HG03280 (cell line): ENCODE measurements at regions not wholly inside any gene's neighbourhood (a gene's known extent, or its start where the extent isn't known, plus 50 kb on each side); places are given as distances from the start of the nearest gene placed in this dataset.

Experiments used
- ATAC-seq: cut with Tn5 transposase; IDR thresholded peaks from one replicate; pipeline ENCODE4 v1.9.1; 2021; ENCODE audit warnings: mild to moderate bottlenecking, moderate library complexity; ENCODE audit not compliant: unreplicated experiment

GRCh38 chr3:99458013-99458412 lies 180.4 kb upstream of the COL8A1 start:
- no peak for ATAC-seq

DNA sequence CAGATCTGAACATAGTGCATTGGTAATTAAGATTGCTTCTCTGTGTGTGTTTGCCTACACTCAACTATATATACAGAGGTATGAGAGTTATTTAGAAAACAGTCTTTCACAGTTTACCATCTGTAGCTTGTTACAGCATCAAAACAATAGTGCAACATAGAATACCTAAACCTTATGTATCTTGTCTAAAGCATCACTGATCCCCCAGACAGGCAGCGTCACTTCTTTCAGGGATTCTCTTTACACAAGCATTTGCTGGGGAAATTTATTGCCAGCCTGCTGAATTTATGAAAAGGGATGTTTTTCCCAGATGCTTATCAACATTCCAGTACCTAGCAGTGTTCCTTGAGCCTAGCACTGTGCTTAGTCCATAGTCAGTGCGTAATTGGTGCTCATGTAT lies 195.8 kb upstream of the COL8A1 start:
- no peak for ATAC-seq

DNA sequence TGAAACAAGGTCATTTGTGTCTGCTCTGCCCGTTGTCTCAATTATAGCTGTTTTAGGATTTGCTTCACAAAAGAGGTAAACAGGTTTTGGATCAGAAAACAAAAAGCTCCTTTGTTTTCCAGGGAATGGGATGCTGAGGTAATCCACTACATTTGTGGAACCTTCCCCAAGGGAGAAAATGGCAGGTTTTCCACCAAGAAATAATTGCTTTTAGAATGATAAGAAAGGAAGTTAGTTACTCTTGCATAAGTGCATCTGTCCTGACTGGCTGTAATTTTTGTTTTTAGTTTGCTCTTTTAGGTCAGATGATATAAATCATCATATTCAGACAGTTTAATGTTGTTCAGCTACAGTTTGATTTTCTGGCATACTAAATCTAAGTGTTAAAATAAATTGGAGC lies 198.5 kb upstream of the COL8A1 start:
- no peak for ATAC-seq

GRCh38 chr3:99434190-99434589 lies 204.2 kb upstream of the COL8A1 start:
- ATAC-seq, result no peak

DNA sequence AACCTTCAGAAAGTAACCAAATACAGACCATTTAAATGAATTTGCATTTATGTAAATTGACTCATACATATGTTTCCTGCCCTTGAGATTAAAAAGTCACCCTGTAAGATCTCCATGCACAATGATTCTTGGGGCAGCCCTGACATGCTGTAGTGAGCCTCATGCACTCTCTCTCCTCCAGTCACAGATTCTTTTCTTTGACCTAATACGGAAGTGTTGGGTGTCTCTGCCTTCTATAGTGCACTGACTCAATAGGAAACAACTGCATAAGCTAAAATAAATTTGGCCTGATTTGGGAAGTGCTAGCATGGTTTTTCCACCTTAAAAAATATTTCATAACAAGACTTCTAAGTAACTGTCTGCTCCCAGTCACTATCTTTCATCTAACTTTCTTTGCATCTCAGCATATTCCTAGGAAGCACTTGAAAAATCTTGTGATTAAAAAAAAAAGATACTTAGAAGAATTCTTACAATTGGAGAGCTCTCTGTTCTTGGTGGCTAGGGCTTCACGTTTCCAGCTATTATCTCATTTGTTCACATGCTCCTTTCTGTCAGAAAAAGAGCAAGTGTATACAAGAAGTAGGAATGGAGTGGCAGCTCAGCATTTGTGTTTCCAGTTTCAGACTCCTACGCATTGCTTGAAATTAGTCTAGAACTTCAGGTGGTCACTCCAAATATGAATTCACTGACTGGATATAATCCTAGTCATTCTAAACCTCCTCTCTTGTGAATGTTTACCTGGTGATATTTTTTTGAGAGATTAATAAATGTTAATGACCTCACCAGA lies 207.9 kb upstream of the COL8A1 start:
- peak; percentile 70 for ATAC-seq

DNA sequence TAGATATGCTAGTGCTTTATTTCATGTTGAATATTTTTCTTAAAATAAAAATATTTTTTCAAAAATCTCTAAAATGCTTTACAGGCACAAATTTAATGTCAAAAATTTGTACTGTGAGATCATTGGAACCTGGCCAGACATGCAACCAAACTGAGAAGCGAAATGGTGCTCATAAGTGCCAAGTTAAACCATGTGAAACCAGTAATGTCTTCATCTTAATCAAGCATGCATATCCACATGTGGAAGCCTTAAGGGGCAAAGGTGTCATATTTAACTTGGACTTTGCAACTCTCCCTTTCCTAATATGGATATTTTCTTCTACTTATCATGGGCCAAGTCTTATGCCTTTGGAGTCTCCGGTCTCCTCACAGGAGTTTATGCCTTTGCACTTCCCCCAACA lies 208.9 kb upstream of the COL8A1 start:
- no peak for ATAC-seq

GRCh38 chr3:99425930-99426329 lies 212.5 kb upstream of the COL8A1 start:
- no peak for ATAC-seq

DNA sequence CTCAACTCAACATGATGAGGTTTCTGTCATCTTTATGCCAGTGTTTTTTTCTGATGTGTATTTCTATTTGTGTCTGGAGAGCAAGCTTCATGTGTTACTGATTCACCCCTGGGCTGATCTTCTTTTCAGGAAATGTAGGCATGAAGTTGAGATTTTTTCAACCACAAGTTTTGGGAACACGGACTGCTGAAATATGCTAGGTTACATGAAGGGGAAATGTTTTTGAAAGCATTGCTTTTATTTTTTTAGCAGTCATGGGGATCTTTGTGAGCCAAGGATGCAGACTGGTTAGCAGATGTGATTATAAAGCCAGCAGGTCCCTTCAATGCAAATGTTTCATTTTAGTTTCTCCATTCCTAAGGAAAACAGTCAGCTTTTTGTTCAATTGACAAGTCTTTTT lies 219.3 kb upstream of the COL8A1 start:
- ATAC-seq, result peak; percentile 1

DNA sequence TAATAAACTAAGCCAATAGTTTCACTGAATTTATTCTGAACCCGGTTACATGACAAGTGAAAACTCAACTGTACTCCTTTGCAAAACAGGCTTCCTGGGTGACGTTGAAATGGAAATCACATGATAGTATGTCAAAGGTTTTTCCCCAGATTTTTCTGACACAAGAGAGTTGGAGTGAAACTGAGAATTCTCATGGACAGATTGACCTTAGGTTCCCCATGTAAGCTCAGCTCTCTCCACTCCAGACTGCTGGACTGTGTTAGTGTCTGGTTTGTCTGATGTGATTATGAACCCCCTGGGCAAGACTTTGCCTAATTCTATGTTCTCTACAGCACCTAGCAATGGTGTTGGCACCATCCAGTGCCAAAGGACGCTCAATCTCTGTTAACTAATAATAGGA lies 219.7 kb upstream of the COL8A1 start:
- ATAC-seq, result peak; percentile 67

DNA sequence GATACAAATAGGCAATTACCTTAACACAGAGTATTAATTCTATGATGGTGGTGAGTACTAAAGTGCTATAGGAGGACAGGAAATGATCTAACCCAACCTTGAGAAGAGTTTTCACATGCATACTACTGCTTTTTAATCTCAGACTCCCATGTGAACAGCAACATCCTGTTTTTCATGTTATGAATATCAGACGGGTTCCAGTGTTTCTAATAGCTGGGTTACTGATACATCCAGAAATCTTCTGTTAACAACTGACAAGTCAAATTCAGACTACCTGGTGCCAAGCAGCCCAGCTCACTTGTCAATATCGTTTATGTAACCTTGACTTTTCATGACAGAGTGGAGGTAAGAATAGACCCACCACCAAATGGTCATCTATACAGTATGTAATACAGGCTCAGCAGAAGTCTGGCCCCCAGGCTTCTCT lies 220.2 kb upstream of the COL8A1 start:
- ATAC-seq, result peak; percentile 69

DNA sequence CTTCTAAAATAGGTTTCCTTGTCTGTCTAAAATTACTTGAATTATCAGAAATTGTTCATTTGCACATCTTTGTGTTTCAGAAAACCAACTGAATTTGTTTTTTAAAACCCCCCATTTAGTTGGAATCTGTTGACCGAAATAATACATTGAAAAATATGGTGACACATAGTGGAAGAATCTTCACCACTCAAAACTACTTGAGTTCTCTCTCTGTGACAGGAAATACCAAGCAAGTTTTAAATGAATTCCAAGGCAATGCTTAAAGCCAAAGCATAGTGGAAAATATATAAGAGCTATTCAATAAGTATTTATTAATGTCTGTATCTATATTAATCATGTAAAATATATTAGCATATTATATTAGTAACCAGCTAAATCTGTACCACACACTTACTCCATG lies 224.9 kb upstream of the COL8A1 start:
- no peak for ATAC-seq

DNA sequence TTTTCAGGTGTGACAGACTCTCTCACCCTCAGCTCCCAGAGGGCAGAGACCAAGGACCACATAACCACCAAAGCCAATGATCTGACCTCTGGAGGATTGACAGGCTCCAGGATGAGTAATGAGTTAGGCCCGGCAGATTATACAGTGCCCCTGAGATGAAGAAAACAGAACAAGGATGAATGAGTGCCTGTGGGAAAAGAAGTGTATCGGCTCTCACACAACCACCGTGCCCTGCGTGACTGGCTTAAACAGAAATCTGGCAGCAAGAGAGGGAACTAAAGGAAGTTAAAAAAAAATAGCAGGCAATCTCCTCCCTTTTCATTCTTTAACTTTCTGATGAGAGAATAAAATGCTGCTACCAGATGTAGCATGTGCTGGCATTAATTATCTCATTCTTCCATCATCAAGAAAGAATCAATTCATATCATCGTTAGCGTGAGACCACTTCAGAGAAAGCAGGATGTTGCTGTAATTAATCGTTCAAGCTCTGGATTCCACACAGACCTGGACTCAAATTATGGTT lies 227.5 kb upstream of the COL8A1 start:
- no peak for ATAC-seq

GRCh38 chr3:99409961-99410360 lies 228.4 kb upstream of the COL8A1 start:
- ATAC-seq, result no peak

DNA sequence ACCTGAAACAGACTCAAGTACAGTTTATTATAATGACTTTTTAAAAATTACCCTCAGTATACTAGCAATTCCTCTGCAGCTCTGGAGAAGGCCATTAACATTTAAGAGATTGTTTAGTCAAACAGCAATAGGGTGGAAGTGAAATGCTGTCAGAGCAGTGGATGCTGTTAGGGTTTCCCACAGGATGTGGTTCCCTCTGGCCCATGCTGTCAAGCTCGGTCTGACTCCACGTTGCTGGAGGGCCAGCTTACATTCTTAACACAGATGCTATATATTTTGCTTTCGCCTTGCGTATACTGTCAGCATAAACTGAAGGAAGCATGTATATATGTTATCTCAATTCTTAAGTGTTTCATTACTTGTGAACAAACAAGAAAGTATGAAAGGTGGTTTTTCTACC lies 231.1 kb upstream of the COL8A1 start:
- ATAC-seq, result no peak

DNA sequence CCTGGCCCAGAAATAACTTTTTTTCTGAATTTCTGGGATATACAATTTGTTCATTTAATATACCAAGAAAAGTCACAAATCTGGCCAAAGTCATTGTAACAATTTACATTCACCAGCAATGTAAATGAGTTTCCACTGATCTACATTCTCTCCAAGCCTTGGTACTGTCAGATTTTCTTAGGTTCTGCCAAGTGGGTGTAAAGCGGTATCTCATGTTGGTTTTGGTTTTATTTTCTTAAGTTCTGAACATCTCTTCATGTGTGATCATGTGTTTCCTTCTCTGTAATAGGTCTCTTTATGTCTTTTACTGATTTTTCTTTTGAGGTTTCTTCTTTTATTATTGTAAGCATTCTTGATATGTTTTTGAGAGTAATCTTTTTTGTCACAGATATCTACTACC lies 235.6 kb upstream of the COL8A1 start:
- ATAC-seq, result no peak

DNA sequence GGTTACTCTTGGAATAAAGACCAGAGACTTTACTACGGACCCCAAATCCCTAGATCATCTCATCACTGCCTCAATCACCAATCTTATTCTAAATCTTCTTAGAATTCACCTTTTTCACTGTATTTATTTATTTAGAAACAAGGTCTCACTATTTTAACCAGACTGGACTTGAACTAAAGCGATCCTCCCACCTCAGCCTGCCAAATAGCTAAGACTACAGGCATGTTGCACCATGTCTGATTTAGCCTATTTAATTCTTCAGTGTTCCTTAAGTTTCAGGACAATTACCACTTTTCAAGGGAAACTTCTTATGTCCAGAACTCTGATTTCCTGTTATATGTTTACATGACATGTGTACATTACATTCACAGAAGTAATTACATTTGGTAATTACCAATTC lies 238.0 kb upstream of the COL8A1 start:
- no peak for ATAC-seq

DNA sequence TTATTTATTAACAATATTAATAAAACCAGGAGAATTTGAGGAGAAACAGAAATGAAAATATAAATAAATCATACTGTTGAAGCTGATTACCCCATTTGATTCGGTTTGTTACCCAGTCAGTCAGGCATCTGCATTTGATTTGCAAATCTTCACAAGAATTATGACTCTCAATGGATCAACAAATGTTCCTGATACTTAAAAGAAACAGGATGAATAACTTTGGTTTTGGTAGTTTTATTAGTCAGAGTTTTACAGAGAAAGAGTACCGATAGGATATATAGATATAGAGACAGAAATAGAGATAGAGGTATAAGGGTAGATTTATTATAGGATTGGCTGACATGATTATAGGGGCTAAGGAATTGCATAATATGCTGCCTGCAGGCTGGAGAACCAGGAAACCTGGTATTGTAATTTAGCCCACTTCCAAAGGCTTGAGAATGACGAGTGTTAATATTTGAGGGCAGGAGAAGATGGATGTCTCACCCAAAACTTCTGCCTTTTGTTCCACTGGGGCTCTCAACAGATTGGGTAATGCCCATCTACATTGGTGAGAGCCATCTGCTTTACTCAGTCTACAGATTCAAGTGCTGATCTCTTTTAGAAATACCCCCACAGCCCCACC lies 241.6 kb upstream of the COL8A1 start:
- ATAC-seq, result no peak

GRCh38 chr3:99394831-99395778 lies 243.3 kb upstream of the COL8A1 start:
- no peak for ATAC-seq

- no peak for ATAC-seq
Observed at GRCh38 chr3:99393961-99394360, 244.4 kb upstream of the COL8A1 start.

GRCh38 chr3:99388780-99389179 lies 249.6 kb upstream of the COL8A1 start:
- no peak for ATAC-seq

DNA sequence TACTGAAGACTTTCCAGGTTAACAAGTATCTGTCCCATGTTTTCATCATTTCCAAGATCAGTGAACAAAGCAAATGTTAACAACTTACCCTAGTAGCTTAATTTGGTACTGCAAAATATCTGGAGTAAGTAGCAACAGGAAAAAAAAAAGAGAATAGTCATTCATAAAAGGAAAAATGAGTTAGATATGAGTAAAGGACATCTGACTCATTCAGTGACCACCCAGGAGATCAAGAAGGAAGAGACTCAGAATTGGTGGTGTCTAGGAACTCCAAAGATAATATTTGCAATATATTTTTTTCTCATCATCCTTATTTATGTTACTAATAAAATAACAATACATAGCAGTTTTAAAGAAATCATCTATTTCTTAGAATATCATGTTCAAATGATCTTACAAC lies 253.8 kb upstream of the COL8A1 start:
- ATAC-seq, result no peak
